WTC11 (cell line): ENCODE measurements at regions not wholly inside any gene's neighbourhood (a gene's known extent, or its start where the extent isn't known, plus 50 kb on each side); places are given as distances from the start of the nearest gene placed in this dataset.
A peak's percentile ranks its signal among the peaks of the same experiment; 100 is the strongest.

Experiments used
- ATAC-seq: fragments of 200-7000 bp; cut with Tn5 transposase; 2 replicates; pipeline ENCODE4 v1.10.0; 2021; ENCODE audit warnings: mild to moderate bottlenecking, moderate library complexity
- CTCF ChIA-PET: fragments of 300-600 bp; sonication (Branson Sonifier 250); formaldehyde crosslinking; loops from one replicate; lab custom pipeline; 2021; ENCODE audit warnings: antibody characterized with exemption; lab: Charles Lee
- POLR2A ChIA-PET: fragments of 350-600 bp; sonication (Branson Sonifier 250); formaldehyde crosslinking; loops from one replicate; lab custom pipeline; 2021; ENCODE audit warnings: antibody characterized with exemption; lab: Charles Lee
- DNase-seq: peaks from one replicate; pipeline ENCODE4 v3.0.0; 2021; ENCODE audit warnings: low spot score
- H3K27ac Mint-ChIP-seq: 2 replicates; pipeline ENCODE4 v1.8.0; 2021; ENCODE audit warnings: mixed read lengths
- H3K27me3 Mint-ChIP-seq: 2 replicates; pipeline ENCODE4 v1.8.0; 2021; ENCODE audit warnings: low read depth, mild to moderate bottlenecking, moderate library complexity, mixed read lengths
- H3K36me3 Mint-ChIP-seq: 2 replicates; pipeline ENCODE4 v1.8.0; 2021; ENCODE audit warnings: mixed read lengths
- H3K4me1 Mint-ChIP-seq: 2 replicates; pipeline ENCODE4 v1.8.0; 2022; ENCODE audit warnings: mixed read lengths
- H3K4me3 Mint-ChIP-seq: 2 replicates; pipeline ENCODE4 v1.8.0; 2021; ENCODE audit warnings: mild to moderate bottlenecking, moderate library complexity, mixed read lengths
- H3K9me3 Mint-ChIP-seq: 2 replicates; pipeline ENCODE4 v1.8.0; 2021; ENCODE audit warnings: mixed read lengths
- CREM ChIP-seq: sonication (generic); formaldehyde crosslinking; IDR thresholded peaks from 2 replicates; pipeline ENCODE4 v1.8.1; 2022; ENCODE audit warnings: mild to moderate bottlenecking, missing genetic modification reagents, moderate library complexity
- CTCF ChIP-seq: fragments of 200-600 bp; IDR thresholded peaks from 2 replicates; pipeline ENCODE4 v1.8.0; 2022; ENCODE audit warnings: antibody characterized with exemption
- ETV6 ChIP-seq: sonication (generic); formaldehyde crosslinking; IDR thresholded peaks from 2 replicates; pipeline ENCODE4 v1.8.1; 2022; ENCODE audit warnings: mild to moderate bottlenecking, missing genetic modification reagents
- FOXJ3 ChIP-seq: sonication (generic); formaldehyde crosslinking; IDR thresholded peaks from 2 replicates; pipeline ENCODE4 v1.9.0; 2021; ENCODE audit warnings: missing genetic modification reagents, mild to moderate bottlenecking, borderline replicate concordance
- GABPB1 ChIP-seq: sonication (generic); formaldehyde crosslinking; IDR thresholded peaks from 2 replicates; pipeline ENCODE4 v1.8.1; 2023; ENCODE audit warnings: mild to moderate bottlenecking, missing genetic modification reagents
- GRHL2 ChIP-seq: fragments of 250-450 bp; sonication (Bioruptor Pico); IDR thresholded peaks from 2 replicates; pipeline ENCODE4 v1.8.0; 2022; ENCODE audit warnings: mild to moderate bottlenecking, moderate library complexity; ENCODE audit not compliant: insufficient replicate concordance, severe bottlenecking
- RELA ChIP-seq: sonication (generic); formaldehyde crosslinking; IDR thresholded peaks from 2 replicates; pipeline ENCODE4 v1.8.1; 2022; ENCODE audit warnings: missing genetic modification reagents, mild to moderate bottlenecking, borderline replicate concordance
- SOX15 ChIP-seq: fragments of 250-450 bp; sonication (Bioruptor Pico); IDR thresholded peaks from 2 replicates; pipeline ENCODE4 v1.9.0; 2021; ENCODE audit warnings: mild to moderate bottlenecking
- ZBTB43 ChIP-seq: sonication (generic); formaldehyde crosslinking; IDR thresholded peaks from 2 replicates; pipeline ENCODE4 v1.8.1; 2023; ENCODE audit warnings: mild to moderate bottlenecking, missing genetic modification reagents
- ZNF121 ChIP-seq: sonication (generic); formaldehyde crosslinking; IDR thresholded peaks from 2 replicates; pipeline ENCODE4 v1.8.0; 2023; ENCODE audit warnings: missing genetic modification reagents
- ZNF281 ChIP-seq: sonication (generic); formaldehyde crosslinking; IDR thresholded peaks from 2 replicates; pipeline ENCODE4 v1.8.0; 2023; ENCODE audit warnings: mild to moderate bottlenecking, missing genetic modification reagents
- ZNF317 ChIP-seq: sonication (generic); formaldehyde crosslinking; IDR thresholded peaks from 2 replicates; pipeline ENCODE4 v1.8.1; 2023; ENCODE audit warnings: low read depth, mild to moderate bottlenecking, moderate library complexity, missing genetic modification reagents, borderline replicate concordance
- ZNF423 ChIP-seq: fragments of 250-450 bp; sonication (Bioruptor Pico); IDR thresholded peaks from 2 replicates; pipeline ENCODE4 v2.1.2; 2022; ENCODE audit warnings: mild to moderate bottlenecking, moderate library complexity
- TF ChIP-seq, protein P1 (sequence below): sonication (generic); formaldehyde crosslinking; IDR thresholded peaks from 2 replicates; pipeline ENCODE4 v1.8.1; 2022; ENCODE audit warnings: low read depth, mild to moderate bottlenecking, moderate library complexity, missing genetic modification reagents, borderline replicate concordance
- TF ChIP-seq, protein P2 (sequence below): sonication (generic); formaldehyde crosslinking; IDR thresholded peaks from 2 replicates; pipeline ENCODE4 v1.8.0; 2022; ENCODE audit warnings: mild to moderate bottlenecking, missing genetic modification reagents
- TF ChIP-seq, protein P3 (sequence below): sonication (generic); formaldehyde crosslinking; IDR thresholded peaks from 2 replicates; pipeline ENCODE4 v1.8.1; 2023; ENCODE audit warnings: mild to moderate bottlenecking, missing genetic modification reagents

- Mint-ChIP-seq H3K36me3 (no peaks in the 10 kb centered on the region), H3K4me1 (peaks cover 28% of the 10 kb centered on the region), H3K27me3 (no peaks in the 10 kb centered on the region), H3K27ac (peak overlapping the region; percentile 33), H3K4me3 (no peak overlapping the region), H3K9me3 (peaks cover 3% of the 10 kb centered on the region; the same call in 1 of the 2 replicates)
- TF ChIP-seq RELA (CRISPR knock-in tag): no peak
- TF ChIP-seq, protein P1, sequence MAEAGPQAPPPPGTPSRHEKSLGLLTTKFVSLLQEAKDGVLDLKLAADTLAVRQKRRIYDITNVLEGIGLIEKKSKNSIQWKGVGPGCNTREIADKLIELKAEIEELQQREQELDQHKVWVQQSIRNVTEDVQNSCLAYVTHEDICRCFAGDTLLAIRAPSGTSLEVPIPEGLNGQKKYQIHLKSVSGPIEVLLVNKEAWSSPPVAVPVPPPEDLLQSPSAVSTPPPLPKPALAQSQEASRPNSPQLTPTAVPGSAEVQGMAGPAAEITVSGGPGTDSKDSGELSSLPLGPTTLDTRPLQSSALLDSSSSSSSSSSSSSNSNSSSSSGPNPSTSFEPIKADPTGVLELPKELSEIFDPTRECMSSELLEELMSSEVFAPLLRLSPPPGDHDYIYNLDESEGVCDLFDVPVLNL: no peak
- TF ChIP-seq GABPB1 (CRISPR knock-in tag): no peak
- no peak for TF ChIP-seq FOXJ3 (CRISPR knock-in tag)
- TF ChIP-seq CREM (CRISPR knock-in tag): no peak
- TF ChIP-seq ZNF121: no peak
- ATAC-seq (peak; percentile 62), DNase-seq (no peak)
- CTCF ChIA-PET: no interaction called here
- POLR2A ChIA-PET: no interaction called here
These were observed 116.9 kb upstream of the FANCL start for GRCh38 chr2:58358026-58358425.

- peaks cover 3% of the 10 kb centered on the region; the same call in 1 of the 2 replicates for H3K9me3 Mint-ChIP-seq
- TF ChIP-seq, protein P2, sequence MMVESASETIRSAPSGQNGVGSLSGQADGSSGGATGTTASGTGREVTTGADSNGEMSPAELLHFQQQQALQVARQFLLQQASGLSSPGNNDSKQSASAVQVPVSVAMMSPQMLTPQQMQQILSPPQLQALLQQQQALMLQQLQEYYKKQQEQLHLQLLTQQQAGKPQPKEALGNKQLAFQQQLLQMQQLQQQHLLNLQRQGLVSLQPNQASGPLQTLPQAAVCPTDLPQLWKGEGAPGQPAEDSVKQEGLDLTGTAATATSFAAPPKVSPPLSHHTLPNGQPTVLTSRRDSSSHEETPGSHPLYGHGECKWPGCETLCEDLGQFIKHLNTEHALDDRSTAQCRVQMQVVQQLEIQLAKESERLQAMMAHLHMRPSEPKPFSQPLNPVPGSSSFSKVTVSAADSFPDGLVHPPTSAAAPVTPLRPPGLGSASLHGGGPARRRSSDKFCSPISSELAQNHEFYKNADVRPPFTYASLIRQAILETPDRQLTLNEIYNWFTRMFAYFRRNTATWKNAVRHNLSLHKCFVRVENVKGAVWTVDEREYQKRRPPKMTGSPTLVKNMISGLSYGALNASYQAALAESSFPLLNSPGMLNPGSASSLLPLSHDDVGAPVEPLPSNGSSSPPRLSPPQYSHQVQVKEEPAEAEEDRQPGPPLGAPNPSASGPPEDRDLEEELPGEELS (CRISPR knock-in tag): peak; percentile 12; the same call in 1 of the 2 replicates
- TF ChIP-seq CREM (CRISPR knock-in tag): no peak
- TF ChIP-seq, all 79 proteins: peak for 1
- DNase-seq: no peak
- CTCF ChIA-PET: no interaction called here
- Mint-ChIP-seq H3K4me3 (no peak overlapping the region), H3K4me1 (peaks cover 28% of the 10 kb centered on the region), H3K36me3 (no peaks in the 10 kb centered on the region), H3K27ac (peak overlapping the region; percentile 54), H3K27me3 (no peaks in the 10 kb centered on the region)
- ATAC-seq: peak; percentile 90
- POLR2A ChIA-PET: no interaction called here
These were observed 116.4 kb upstream of the FANCL start for GRCh38 chr2:58357521-58357920.

- Mint-ChIP-seq H3K36me3 (no peaks in the 10 kb centered on the region), H3K27ac (no peak overlapping the region)
- TF ChIP-seq, protein P3, sequence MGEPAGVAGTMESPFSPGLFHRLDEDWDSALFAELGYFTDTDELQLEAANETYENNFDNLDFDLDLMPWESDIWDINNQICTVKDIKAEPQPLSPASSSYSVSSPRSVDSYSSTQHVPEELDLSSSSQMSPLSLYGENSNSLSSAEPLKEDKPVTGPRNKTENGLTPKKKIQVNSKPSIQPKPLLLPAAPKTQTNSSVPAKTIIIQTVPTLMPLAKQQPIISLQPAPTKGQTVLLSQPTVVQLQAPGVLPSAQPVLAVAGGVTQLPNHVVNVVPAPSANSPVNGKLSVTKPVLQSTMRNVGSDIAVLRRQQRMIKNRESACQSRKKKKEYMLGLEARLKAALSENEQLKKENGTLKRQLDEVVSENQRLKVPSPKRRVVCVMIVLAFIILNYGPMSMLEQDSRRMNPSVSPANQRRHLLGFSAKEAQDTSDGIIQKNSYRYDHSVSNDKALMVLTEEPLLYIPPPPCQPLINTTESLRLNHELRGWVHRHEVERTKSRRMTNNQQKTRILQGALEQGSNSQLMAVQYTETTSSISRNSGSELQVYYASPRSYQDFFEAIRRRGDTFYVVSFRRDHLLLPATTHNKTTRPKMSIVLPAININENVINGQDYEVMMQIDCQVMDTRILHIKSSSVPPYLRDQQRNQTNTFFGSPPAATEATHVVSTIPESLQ (CRISPR knock-in tag): no peak
- TF ChIP-seq ZNF423 (CRISPR knock-in tag) (no peak), ETV6 (CRISPR knock-in tag) (no peak), CTCF (no peak), ZNF281 (no peak), ZNF317 (CRISPR knock-in tag) (no peak), GRHL2 (CRISPR knock-in tag) (no peak), ZBTB43 (no peak), SOX15 (CRISPR knock-in tag) (no peak)
- TF ChIP-seq, all 79 proteins: peak for 0
- Mint-ChIP-seq H3K27me3 (no peaks in the 10 kb centered on the region), H3K4me1 (peaks cover 25% of the 10 kb centered on the region), H3K4me3 (no peak overlapping the region), H3K9me3 (peaks cover 3% of the 10 kb centered on the region; the same call in 1 of the 2 replicates)
- CTCF ChIA-PET: interaction anchor here (1.0 to 1.8 kb wide), 2 partner anchors 12 to 199 kb away, joined by 3 to 4 read pairs; no protein-coding TSS in a partner anchor
- no peak for DNase-seq
- POLR2A ChIA-PET: no interaction called here
- no peak for ATAC-seq
These were observed 113.1 kb upstream of the FANCL start for GRCh38 chr2:58354230-58354629.
